ENCODE measurements at regions not wholly inside any gene's neighbourhood (a gene's known extent, or its start where the extent isn't known, plus 50 kb on each side); places are given as distances from the start of the nearest gene placed in this dataset.

GRCh38 chr10:105674448-105674847, 1033.4 kb downstream of the SORCS3 start:
- H3K4me1 ChIP-seq (replicated peaks in 1 of 4; ENCODE audit: control insufficient read depth in 3 of 4, insufficient read depth in 4 of 4, low read length in 3 of 4), result peaks cover 0 to 7% (median 2%) of the 10 kb centered on the region in 4 experiments; a peak in 2 of 7 replicates
- H4K20me1 ChIP-seq (replicated peaks in 1 of 2; ENCODE audit: control insufficient read depth in 1 of 2, insufficient read depth in 2 of 2, low read length in 2 of 2), result no peaks in the 10 kb centered on the region
- no peak overlapping the region for H2AK5ac ChIP-seq (ENCODE audit: low read depth, low read length)
- no peak overlapping the region for H3K23ac ChIP-seq (ENCODE audit: insufficient read length)
- TF ChIP-seq SIN3A (conservative IDR thresholded peaks at IDR 0.05 in 1 of 2, IDR thresholded peaks at IDR 0.05 in 1 of 2; ENCODE audit: low read depth in 1 of 2, low read length in 2 of 2), result no peak
- TF ChIP-seq NRF1 (IDR thresholded peaks at IDR 0.05; ENCODE audit: low read depth, low read length), result no peak
- ChIA-PET POLR2A (ENCODE audit: partially characterized antibody) (no interaction called here), CTCF (ENCODE audit: partially characterized antibody) (no interaction called here)
- H2BK15ac ChIP-seq (ENCODE audit: low read length), result no peak overlapping the region
- DNase-seq (ENCODE audit: low read depth in 1 of 2, low spot score in 2 of 2), result no peak
- no peaks in the 10 kb centered on the region for H3K36me3 ChIP-seq (ENCODE audit: control insufficient read depth in 2 of 4, insufficient read depth in 4 of 4, low read length in 3 of 4)
- no peaks in the 10 kb centered on the region for H3K79me1 ChIP-seq (ENCODE audit: low read depth, low read length)
- WGBS, 2 experiments (ENCODE audit: extremely low coverage in 1 of 2, insufficient coverage in 1 of 2, insufficient read length in 1 of 2, insufficient replicate concordance in 2 of 2, low coverage in 1 of 2, low lambda C conversion rate in 2 of 2, missing lambda C conversion rate in 1 of 2), result 89% methylated on average over 5 of the region's 5 CpGs; no CpG with 5 or more reads in 1 of the 2 experiments
- no peak overlapping the region for H3K4me3 ChIP-seq (ENCODE audit: extremely low read depth in 1 of 4, insufficient read depth in 2 of 4, low read depth in 3 of 4, low read length in 4 of 4)
- no peak overlapping the region for H2BK5ac ChIP-seq (ENCODE audit: low read depth, low read length)
- H3K14ac ChIP-seq (ENCODE audit: insufficient read length), result no peak overlapping the region
- no peak overlapping the region for H2BK12ac ChIP-seq (ENCODE audit: low read depth, low read length)
- H3K9ac ChIP-seq (replicated peaks in 1 of 4; ENCODE audit: extremely low read depth in 1 of 4, low read depth in 3 of 4, low read length in 3 of 4), result no peak overlapping the region
- no peak overlapping the region for H4K5ac ChIP-seq (ENCODE audit: insufficient read length, low read depth, low read length)
- no peak overlapping the region for H3K4ac ChIP-seq (replicated peaks; ENCODE audit: insufficient read length, low read depth, low read length)
- no peak overlapping the region for H3K18ac ChIP-seq (ENCODE audit: extremely low read depth, low read length)
- no peaks in the 10 kb centered on the region for H3K27me3 ChIP-seq (replicated peaks in 1 of 4; ENCODE audit: control insufficient read depth in 3 of 4, extremely low read depth in 1 of 4, insufficient read depth in 3 of 4, low read length in 3 of 4)
- no peak overlapping the region for H2BK20ac ChIP-seq (ENCODE audit: low read length)
- no peak overlapping the region for H4K8ac ChIP-seq (ENCODE audit: extremely low read depth, insufficient read depth, low read length)
- H2BK120ac ChIP-seq (replicated peaks; ENCODE audit: low read depth, low read length), result no peak overlapping the region
- no peak overlapping the region for H3K56ac ChIP-seq (replicated peaks; ENCODE audit: insufficient read length, low read depth, low read length)
- no peak overlapping the region for H2AFZ ChIP-seq (ENCODE audit: low read length)
- H3K27ac ChIP-seq (ENCODE audit: low read depth, low read length), result no peak overlapping the region
- H4K91ac ChIP-seq (replicated peaks; ENCODE audit: insufficient read length, low read length), result no peak overlapping the region
- H3K9me3 ChIP-seq (ENCODE audit: insufficient read depth in 2 of 2, low read depth in 1 of 2, low read length in 1 of 2), result peaks cover 0 to 12% of the 10 kb centered on the region in 2 experiments; a peak in 2 of 4 replicates
- H3K4me2 ChIP-seq (ENCODE audit: insufficient read depth in 1 of 2, low read depth in 2 of 2, low read length in 2 of 2), result no peak overlapping the region
- FAIRE-seq, result no peak
- H3K79me2 ChIP-seq (ENCODE audit: control insufficient read depth in 1 of 2, insufficient read depth in 2 of 2, low read length in 2 of 2), result no peaks in the 10 kb centered on the region
- H3K23me2 ChIP-seq (ENCODE audit: low read depth, low read length), result no peaks in the 10 kb centered on the region
